ENCODE measurements at regions not wholly inside any gene's neighbourhood (a gene's known extent, or its start where the extent isn't known, plus 50 kb on each side); places are given as distances from the start of the nearest gene placed in this dataset.
"Not testable (repeated sequence)": the region's sequence is repeated elsewhere in the genome, so short reads cannot be mapped to it uniquely, and the experiment has no call there.

- no peaks in the 10 kb centered on the region for H3K4me1 ChIP-seq (ENCODE audit: control insufficient read depth in 1 of 2, insufficient read depth in 2 of 2, low read length in 2 of 2)
- H3K27me3 Mint-ChIP-seq (ENCODE audit: low read depth in 3 of 3), result no peaks in the 10 kb centered on the region
- no peaks in the 10 kb centered on the region for H4K20me1 ChIP-seq (ENCODE audit: insufficient read depth, low read length)
- no peak overlapping the region for H2AFZ ChIP-seq (ENCODE audit: insufficient read depth, low read depth, low read length, poor library complexity, severe bottlenecking)
- H3K9me3 ChIP-seq (replicated peaks in 1 of 2; ENCODE audit: control insufficient read depth in 1 of 2, insufficient read depth in 1 of 2, low read length in 2 of 2), result no peaks in the 10 kb centered on the region
- H3K4me1 Mint-ChIP-seq, result no peaks in the 10 kb centered on the region
- no peak overlapping the region for H3K27ac ChIP-seq (ENCODE audit: low read depth in 1 of 2, low read length in 2 of 2)
- H3K27ac Mint-ChIP-seq, result no peak overlapping the region
- intact Hi-C loops (cut with micrococcal nuclease), result no loop called here
- H3K9ac ChIP-seq (ENCODE audit: insufficient read depth, low read length, poor library complexity, severe bottlenecking), result no peak overlapping the region
- no CpG with 5 or more reads among the region's 1 CpG for WGBS (ENCODE audit: insufficient coverage)
- H3K4me3 Mint-ChIP-seq, result no peak overlapping the region
- no peaks in the 10 kb centered on the region for H3K36me3 ChIP-seq (replicated peaks in 1 of 2; ENCODE audit: control insufficient read depth in 1 of 2, insufficient read depth in 2 of 2, low read length in 2 of 2)
- H3K79me2 ChIP-seq (ENCODE audit: insufficient read depth, low read length), result no peaks in the 10 kb centered on the region
- no peaks in the 10 kb centered on the region for H3K27me3 ChIP-seq (ENCODE audit: control insufficient read depth in 2 of 2, insufficient read depth in 2 of 2, low read length in 2 of 2)
- no peak overlapping the region for H3K4me3 ChIP-seq (replicated peaks in 1 of 3; ENCODE audit: low read depth in 2 of 3, low read length in 3 of 3)
- H3K4me2 ChIP-seq (replicated peaks; ENCODE audit: extremely low read depth, low read length, poor library complexity, severe bottlenecking), result no peak overlapping the region
- peaks cover 0 to 4% (median 0%) of the 10 kb centered on the region in 7 donors for H3K9me3 Mint-ChIP-seq
- H3K36me3 Mint-ChIP-seq, result no peaks in the 10 kb centered on the region
- no peak for DNase-seq
- no peak for TF ChIP-seq CTCF (IDR thresholded peaks at IDR 0.05)
Observed at GRCh38 chr4:114332119-114332518, 266.5 kb upstream of the UGT8 start.

- H3K9ac ChIP-seq (ENCODE audit: insufficient read depth, low read length, poor library complexity, severe bottlenecking); H3K4me1 Mint-ChIP-seq; H3K4me1 ChIP-seq (ENCODE audit: control insufficient read depth in 1 of 2, insufficient read depth in 2 of 2, low read length in 2 of 2); intact Hi-C loops (cut with micrococcal nuclease); H3K36me3 ChIP-seq (replicated peaks in 1 of 2; ENCODE audit: control insufficient read depth in 1 of 2, insufficient read depth in 2 of 2, low read length in 2 of 2); H3K9me3 ChIP-seq (replicated peaks in 1 of 2; ENCODE audit: control insufficient read depth in 1 of 2, insufficient read depth in 1 of 2, low read length in 2 of 2); H3K9me3 Mint-ChIP-seq; H4K20me1 ChIP-seq (ENCODE audit: insufficient read depth, low read length); H3K27me3 Mint-ChIP-seq (ENCODE audit: low read depth in 3 of 3); DNase-seq; H3K4me3 ChIP-seq (replicated peaks in 1 of 3; ENCODE audit: low read depth in 2 of 3, low read length in 3 of 3); H3K27ac ChIP-seq (ENCODE audit: low read depth in 1 of 2, low read length in 2 of 2); H3K27ac Mint-ChIP-seq; H2AFZ ChIP-seq (ENCODE audit: insufficient read depth, low read depth, low read length, poor library complexity, severe bottlenecking); H3K4me2 ChIP-seq (replicated peaks; ENCODE audit: extremely low read depth, low read length, poor library complexity, severe bottlenecking); H3K4me3 Mint-ChIP-seq; H3K36me3 Mint-ChIP-seq; H3K79me2 ChIP-seq (ENCODE audit: insufficient read depth, low read length); H3K27me3 ChIP-seq (ENCODE audit: control insufficient read depth in 2 of 2, insufficient read depth in 2 of 2, low read length in 2 of 2): not testable (repeated sequence)
Observed at GRCh38 chr4:114334363-114334762, 264.2 kb upstream of the UGT8 start.

All from CD14-positive monocyte (primary cell).